Fibroblast of gingiva (primary cell): ENCODE measurements at regions not wholly inside any gene's neighbourhood (a gene's known extent, or its start where the extent isn't known, plus 50 kb on each side); places are given as distances from the start of the nearest gene placed in this dataset.
"Not testable (repeated sequence)": the region's sequence is repeated elsewhere in the genome, so short reads cannot be mapped to it uniquely, and the experiment has no call there.

ENCODE experiments used
- DNase-seq: peaks from one replicate; pipeline ENCODE4 v3.0.0-alpha.2; 2011; ENCODE audit warnings: low read depth

GRCh38 chr13:42398533-42398932, 126.6 kb downstream of the AKAP11 start:
- no peak for DNase-seq

- no peak for DNase-seq
Observed at GRCh38 chr13:42400188-42400833, 128.4 kb downstream of the AKAP11 start.

- DNase-seq = no peak
Observed at GRCh38 chr13:42401376-42401775, 129.4 kb downstream of the AKAP11 start.

GRCh38 chr13:42405665-42406390, 133.9 kb downstream of the AKAP11 start:
- DNase-seq = peak; percentile 9

- DNase-seq = no peak
Observed at GRCh38 chr13:42409075-42409474, 137.1 kb downstream of the AKAP11 start.

GRCh38 chr13:42409551-42409950, 137.6 kb downstream of the AKAP11 start:
- DNase-seq = no peak

- no peak for DNase-seq
Observed at GRCh38 chr13:42412812-42413483, 141.0 kb downstream of the AKAP11 start.

GRCh38 chr13:42413484-42413815, 141.5 kb downstream of the AKAP11 start:
- DNase-seq = no peak

- DNase-seq = no peak
Observed at GRCh38 chr13:42417626-42418025, 145.7 kb downstream of the AKAP11 start.

- no peak for DNase-seq
Observed at GRCh38 chr13:42418184-42418583, 146.2 kb downstream of the AKAP11 start.

GRCh38 chr13:42420304-42420703, 148.4 kb downstream of the AKAP11 start:
- DNase-seq = no peak

- no peak for DNase-seq
Observed at GRCh38 chr13:42422681-42423080, 150.7 kb downstream of the AKAP11 start.

GRCh38 chr13:42424182-42424581, 149.8 kb upstream of the TNFSF11 start:
- no peak for DNase-seq

GRCh38 chr13:42445354-42445753, 128.6 kb upstream of the TNFSF11 start:
- no peak for DNase-seq

GRCh38 chr13:42446597-42446996, 127.4 kb upstream of the TNFSF11 start:
- not testable (repeated sequence) for DNase-seq

- DNase-seq = no peak
Observed at GRCh38 chr13:42453091-42453645, 120.8 kb upstream of the TNFSF11 start.

- DNase-seq = no peak
Observed at GRCh38 chr13:42454749-42455148, 119.2 kb upstream of the TNFSF11 start.

GRCh38 chr13:42458193-42458592, 115.8 kb upstream of the TNFSF11 start:
- DNase-seq = no peak

GRCh38 chr13:42466123-42466522, 107.8 kb upstream of the TNFSF11 start:
- no peak for DNase-seq

GRCh38 chr13:42466609-42467008, 107.3 kb upstream of the TNFSF11 start:
- no peak for DNase-seq

GRCh38 chr13:42474954-42475353, 99.0 kb upstream of the TNFSF11 start:
- DNase-seq = peak; percentile 86

GRCh38 chr13:42477596-42478190, 96.3 kb upstream of the TNFSF11 start:
- DNase-seq = peak; percentile 12
